HEK293T (cell line): ENCODE measurements at regions not wholly inside any gene's neighbourhood (a gene's known extent, or its start where the extent isn't known, plus 50 kb on each side); places are given as distances from the start of the nearest gene placed in this dataset.

Experiments
- CTCF ChIA-PET: fragments of 350-600 bp; formaldehyde crosslinking; extraction: SDS; loops from one replicate; lab custom pipeline; 2021; ENCODE audit warnings: antibody characterized with exemption, inconsistent platforms; lab: Yijun Ruan, JAX
- POLR2A ChIA-PET: fragments of 350-600 bp; formaldehyde crosslinking; extraction: SDS; loops from one replicate; lab custom pipeline; 2020; ENCODE audit warnings: antibody characterized with exemption, inconsistent platforms; lab: Yijun Ruan, JAX
- DNase-seq: peaks from one replicate; pipeline ENCODE4 v3.0.0; 2012; ENCODE audit warnings: mixed read lengths; ENCODE audit errors: extremely low spot score
- ARNT ChIP-seq: fragments of 450-650 bp; IDR thresholded peaks from 2 replicates; pipeline ENCODE4 v1.6.1; 2017; ENCODE audit warnings: mild to moderate bottlenecking
- BHLHE40 ChIP-seq: fragments of 450-650 bp; IDR thresholded peaks from 2 replicates; pipeline ENCODE4 v1.6.1; 2016; ENCODE audit warnings: mild to moderate bottlenecking, moderate library complexity, borderline replicate concordance
- CTBP1 ChIP-seq: fragments of 450-650 bp; IDR thresholded peaks from 2 replicates; pipeline ENCODE4 v1.6.1; 2016; ENCODE audit warnings: borderline replicate concordance
- ELF4 ChIP-seq: fragments of 450-650 bp; IDR thresholded peaks from 2 replicates; pipeline ENCODE4 v1.6.1; 2017; ENCODE audit warnings: antibody characterized with exemption
- FOXA1 ChIP-seq: fragments of 450-650 bp; IDR thresholded peaks from 2 replicates; pipeline ENCODE4 v1.6.1; 2016; ENCODE audit warnings: mild to moderate bottlenecking
- FOXK2 ChIP-seq: fragments of 450-650 bp; IDR thresholded peaks from 2 replicates; pipeline ENCODE4 v1.6.1; 2016; ENCODE audit warnings: mild to moderate bottlenecking
- FOXM1 ChIP-seq: fragments of 450-650 bp; IDR thresholded peaks from 2 replicates; pipeline ENCODE4 v1.6.1; 2017; ENCODE audit warnings: mild to moderate bottlenecking, borderline replicate concordance
- HDGF ChIP-seq: fragments of 450-650 bp; IDR thresholded peaks from 2 replicates; pipeline ENCODE4 v1.6.1; 2017; ENCODE audit warnings: antibody characterized with exemption, borderline replicate concordance
- L3MBTL2 ChIP-seq: fragments of 450-650 bp; conservative IDR thresholded peaks from 2 replicates; pipeline ENCODE4 v1.6.1; 2016; ENCODE audit warnings: mild to moderate bottlenecking
- LEF1 ChIP-seq: fragments of 450-650 bp; IDR thresholded peaks from 2 replicates; pipeline ENCODE4 v1.6.1; 2017; ENCODE audit warnings: mild to moderate bottlenecking, borderline replicate concordance
- NFRKB ChIP-seq: fragments of 450-650 bp; IDR thresholded peaks from 2 replicates; pipeline ENCODE4 v1.6.1; 2016; ENCODE audit warnings: mild to moderate bottlenecking, moderate library complexity
- PKNOX1 ChIP-seq: fragments of 450-650 bp; IDR thresholded peaks from 2 replicates; pipeline ENCODE4 v1.6.1; 2016
- SP1 ChIP-seq: fragments of 450-650 bp; IDR thresholded peaks from 2 replicates; pipeline ENCODE4 v1.6.1; 2017
- SUZ12 ChIP-seq: fragments of 450-650 bp; IDR thresholded peaks from 2 replicates; pipeline ENCODE4 v1.6.1; 2016; ENCODE audit warnings: mild to moderate bottlenecking
- TARDBP ChIP-seq: fragments of 450-650 bp; IDR thresholded peaks from 2 replicates; pipeline ENCODE4 v1.6.1; 2016
- ZNF384 ChIP-seq: fragments of 450-650 bp; IDR thresholded peaks from 2 replicates; pipeline ENCODE4 v1.6.1; 2016

- no peak for TF ChIP-seq LEF1
- TF ChIP-seq FOXK2: no peak
- TF ChIP-seq SP1: no peak
- no peak for TF ChIP-seq ARNT
- no peak for TF ChIP-seq PKNOX1
- TF ChIP-seq NFRKB: no peak
- TF ChIP-seq L3MBTL2: no peak
- no peak for TF ChIP-seq BHLHE40
- TF ChIP-seq TARDBP: no peak
- no peak for TF ChIP-seq ELF4
- TF ChIP-seq SUZ12: no peak
- no peak for TF ChIP-seq HDGF
- TF ChIP-seq ZNF384: no peak
- no peak for TF ChIP-seq FOXM1
- no peak for TF ChIP-seq FOXA1
- no peak for TF ChIP-seq CTBP1
- CTCF ChIA-PET: interaction anchor here (0.6 to 0.7 kb wide), 2 partner anchors 74 to 657 kb away, joined by 3 to 5 read pairs; no protein-coding TSS in a partner anchor
- no peak for DNase-seq
- POLR2A ChIA-PET: no interaction called here
Observed at GRCh38 chr15:95681836-95682544, 648.5 kb upstream of the NR2F2 start.

GRCh38 chr15:95684126-95684525 is 646.4 kb upstream of the NR2F2 start:
- TF ChIP-seq ARNT (no peak), FOXA1 (no peak), L3MBTL2 (no peak), ZNF384 (no peak), CTBP1 (no peak), HDGF (no peak)
- POLR2A ChIA-PET: no interaction called here
- DNase-seq: no peak
- CTCF ChIA-PET: no interaction called here

- CTCF ChIA-PET: no interaction called here
- POLR2A ChIA-PET: no interaction called here
- TF ChIP-seq CTBP1: no peak
- TF ChIP-seq BHLHE40: no peak
- TF ChIP-seq L3MBTL2: no peak
- TF ChIP-seq ZNF384: no peak
- TF ChIP-seq TARDBP: no peak
- TF ChIP-seq NFRKB: no peak
- TF ChIP-seq SP1: no peak
- TF ChIP-seq FOXA1: no peak
- TF ChIP-seq FOXM1: no peak
- no peak for TF ChIP-seq ELF4
- TF ChIP-seq ARNT: no peak
- no peak for TF ChIP-seq SUZ12
- DNase-seq: no peak
Observed at GRCh38 chr15:95684693-95685115, 645.8 kb upstream of the NR2F2 start.

GRCh38 chr15:95687061-95687460 is 643.4 kb upstream of the NR2F2 start:
- no peak for DNase-seq
- ChIA-PET POLR2A (no interaction called here), CTCF (interaction anchor here (0.6 kb wide), 1 partner anchor 218 kb away, joined by 4 read pairs; no protein-coding TSS in a partner anchor)
- TF ChIP-seq BHLHE40 (no peak), FOXA1 (no peak), ZNF384 (no peak), FOXM1 (no peak), LEF1 (no peak), CTBP1 (no peak), L3MBTL2 (no peak)

GRCh38 chr15:95687686-95688085 is 642.8 kb upstream of the NR2F2 start:
- TF ChIP-seq NFRKB: no peak
- TF ChIP-seq SP1: no peak
- no peak for TF ChIP-seq FOXA1
- TF ChIP-seq PKNOX1: no peak
- TF ChIP-seq ARNT: no peak
- no peak for TF ChIP-seq L3MBTL2
- TF ChIP-seq TARDBP: no peak
- no peak for TF ChIP-seq LEF1
- TF ChIP-seq CTBP1: no peak
- TF ChIP-seq SUZ12: no peak
- no peak for TF ChIP-seq ZNF384
- no peak for TF ChIP-seq FOXK2
- TF ChIP-seq ELF4: no peak
- ChIA-PET POLR2A (no interaction called here), CTCF (interaction anchor here (0.6 kb wide), 1 partner anchor 218 kb away, joined by 4 read pairs; no protein-coding TSS in a partner anchor)
- DNase-seq: no peak

- no peak for DNase-seq
- ChIA-PET POLR2A (no interaction called here), CTCF (no interaction called here)
- TF ChIP-seq NFRKB (no peak), PKNOX1 (no peak), FOXK2 (no peak), TARDBP (no peak), FOXM1 (no peak), SUZ12 (no peak), HDGF (no peak), L3MBTL2 (no peak), ARNT (no peak), SP1 (no peak)
Observed at GRCh38 chr15:95690631-95691340, 639.7 kb upstream of the NR2F2 start.
